ENCODE measurements at regions not wholly inside any gene's neighbourhood (a gene's known extent, or its start where the extent isn't known, plus 50 kb on each side); places are given as distances from the start of the nearest gene placed in this dataset.
"Not testable (repeated sequence)": the region's sequence is repeated elsewhere in the genome, so short reads cannot be mapped to it uniquely, and the experiment has no call there.

DNA sequence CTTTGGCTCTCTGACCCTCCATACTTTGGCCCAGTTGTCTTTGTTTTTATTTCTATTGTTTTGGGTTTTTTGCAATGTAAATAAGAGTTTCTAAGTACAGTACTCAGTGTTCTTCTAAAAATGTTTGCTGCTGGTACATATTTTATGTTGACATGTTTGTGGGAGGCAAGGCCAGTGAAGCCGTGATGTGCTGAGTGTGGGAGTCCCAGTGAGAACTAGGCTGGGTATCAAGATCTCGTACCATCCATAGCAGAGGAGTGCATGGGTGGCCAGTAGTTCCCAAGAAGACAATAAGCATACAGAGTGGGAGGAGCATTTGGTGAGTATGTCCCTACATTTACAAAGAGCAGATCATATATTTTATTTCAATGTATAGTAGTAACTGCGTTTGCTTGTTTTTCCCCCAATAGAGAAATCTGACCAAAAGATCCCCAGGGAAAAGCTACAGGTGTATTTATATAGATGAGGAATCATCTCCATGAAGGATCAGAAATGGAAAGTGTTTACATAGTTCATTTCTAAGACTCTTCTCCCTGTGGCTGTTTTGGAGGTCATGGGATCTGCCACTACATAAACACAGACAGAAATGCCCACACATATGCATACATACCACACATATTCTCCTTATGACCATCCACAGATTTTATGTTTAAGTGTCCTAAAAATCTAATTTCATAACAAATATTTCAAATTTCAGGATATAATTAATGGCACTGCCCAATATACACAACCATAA, 285.9 kb downstream of the ALDH8A1 start:
- Histone ChIP-seq H3K9ac (no peak overlapping the region), H3K9me3 (ENCODE audit: low read depth) (no peaks in the 10 kb centered on the region), H3K27me3 (replicated peaks; ENCODE audit: insufficient read depth) (no peaks in the 10 kb centered on the region), H3K4me2 (ENCODE audit: unreplicated experiment) (no peak overlapping the region), H3K27ac (no peak overlapping the region), H3K9me2 (ENCODE audit: insufficient read depth) (no peaks in the 10 kb centered on the region), H3K4me1 (ENCODE audit: insufficient read depth) (no peaks in the 10 kb centered on the region), H2AFZ (no peak overlapping the region), H4K20me1 (ENCODE audit: insufficient read depth) (no peaks in the 10 kb centered on the region), H3K79me2 (ENCODE audit: insufficient read depth) (no peaks in the 10 kb centered on the region), H3F3A (ENCODE audit: insufficient read depth) (no peaks in the 10 kb centered on the region), H3K4me3 (no peak overlapping the region), H3K36me3 (ENCODE audit: low read depth) (no peaks in the 10 kb centered on the region)
- TF ChIP-seq EZH2 (IDR thresholded peaks at IDR 0.05; ENCODE audit: insufficient read depth, poor library complexity, severe bottlenecking) (no peak), EZH2phosphoT487 (IDR thresholded peaks at IDR 0.05; ENCODE audit: insufficient read depth, low read depth) (no peak)
- 94 to 97% methylated on average over 3 of the region's 3 CpGs for WGBS, 2 experiments (ENCODE audit: low coverage in 1 of 2, low lambda C conversion rate in 2 of 2, missing lambda C conversion rate in 2 of 2)
- DNase-seq, result no peak
- in situ Hi-C loops (cut with MboI), result no loop called here

DNA sequence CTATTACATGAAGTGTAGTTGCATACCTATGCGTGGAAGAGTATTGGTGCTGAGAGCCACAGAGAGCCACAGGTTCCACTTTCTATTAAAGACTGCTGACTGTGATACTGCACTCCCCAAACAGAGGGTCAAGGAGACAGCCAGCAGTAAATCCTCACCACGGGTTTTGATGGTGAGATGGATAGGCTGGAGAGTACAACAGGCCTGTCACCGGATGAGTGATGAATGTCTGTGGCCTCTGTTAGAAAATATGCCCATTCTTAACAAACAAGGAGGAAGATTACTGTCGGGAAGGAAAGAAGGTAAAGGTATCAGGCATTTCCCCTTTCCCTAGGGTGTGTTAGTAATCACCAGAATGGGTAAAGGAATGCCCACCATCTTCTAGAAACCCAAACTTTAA, 286.5 kb downstream of the ALDH8A1 start:
- no peaks in the 10 kb centered on the region for H3K27me3 ChIP-seq (replicated peaks; ENCODE audit: insufficient read depth)
- no peak for DNase-seq
- no peaks in the 10 kb centered on the region for H3K9me3 ChIP-seq (ENCODE audit: low read depth)
- no peak overlapping the region for H3K9ac ChIP-seq
- in situ Hi-C loops (cut with MboI), result no loop called here
- no peaks in the 10 kb centered on the region for H4K20me1 ChIP-seq (ENCODE audit: insufficient read depth)
- no peak overlapping the region for H2AFZ ChIP-seq
- no peaks in the 10 kb centered on the region for H3K79me2 ChIP-seq (ENCODE audit: insufficient read depth)
- peaks cover 3% of the 10 kb centered on the region; the same call in 1 of the 2 replicates for H3K4me1 ChIP-seq (ENCODE audit: insufficient read depth)
- H3K27ac ChIP-seq, result no peak overlapping the region
- H3K4me2 ChIP-seq (ENCODE audit: unreplicated experiment), result no peak overlapping the region
- TF ChIP-seq EZH2 (IDR thresholded peaks at IDR 0.05; ENCODE audit: insufficient read depth, poor library complexity, severe bottlenecking) (no peak), EZH2phosphoT487 (IDR thresholded peaks at IDR 0.05; ENCODE audit: insufficient read depth, low read depth) (no peak)
- no peak overlapping the region for H3K4me3 ChIP-seq
- 77 to 85% methylated on average over 4 of the region's 4 CpGs for WGBS, 2 experiments (ENCODE audit: low coverage in 1 of 2, low lambda C conversion rate in 2 of 2, missing lambda C conversion rate in 2 of 2)
- no peaks in the 10 kb centered on the region for H3K9me2 ChIP-seq (ENCODE audit: insufficient read depth)
- no peaks in the 10 kb centered on the region for H3K36me3 ChIP-seq (ENCODE audit: low read depth)
- no peaks in the 10 kb centered on the region for H3F3A ChIP-seq (ENCODE audit: insufficient read depth)

DNA sequence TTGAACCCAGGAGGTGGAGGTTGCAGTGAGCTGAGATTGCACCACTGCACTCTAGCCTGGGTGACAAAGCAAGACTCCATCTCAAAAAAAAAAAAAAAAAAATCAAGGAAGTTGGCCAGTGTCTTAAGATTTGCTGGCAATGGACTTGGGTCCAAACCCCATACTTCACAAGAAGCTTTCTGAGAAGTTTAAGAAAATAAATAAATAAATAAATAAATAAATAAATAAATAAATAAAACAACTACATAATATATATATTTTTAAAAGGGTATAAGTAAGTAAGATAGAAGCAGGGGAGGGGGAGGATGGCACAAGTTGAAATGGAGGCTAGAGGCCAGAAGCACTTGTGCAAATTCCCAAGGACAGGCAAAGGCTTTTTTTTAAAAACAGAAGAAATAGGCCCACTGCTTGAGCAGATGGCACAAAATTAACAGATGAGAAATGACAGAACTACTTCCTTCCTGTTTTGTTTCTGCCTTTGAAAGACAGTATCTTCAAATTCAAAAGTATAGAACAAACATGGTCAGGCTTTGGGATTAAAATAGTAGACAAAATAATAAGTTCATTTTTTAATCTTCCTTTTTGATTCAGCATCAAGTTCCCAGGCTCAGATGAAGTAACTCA, 287.7 kb downstream of the ALDH8A1 start:
- in situ Hi-C loops (cut with MboI), result no loop called here
- Histone ChIP-seq H2AFZ (no peak overlapping the region), H3K4me2 (ENCODE audit: unreplicated experiment) (no peak overlapping the region), H3K9me3 (ENCODE audit: low read depth) (no peaks in the 10 kb centered on the region), H3K36me3 (ENCODE audit: low read depth) (no peaks in the 10 kb centered on the region), H3K79me2 (ENCODE audit: insufficient read depth) (no peaks in the 10 kb centered on the region), H3K4me1 (ENCODE audit: insufficient read depth) (peaks cover 9% of the 10 kb centered on the region; the same call in 1 of the 2 replicates), H3F3A (ENCODE audit: insufficient read depth) (no peaks in the 10 kb centered on the region), H3K27ac (no peak overlapping the region), H3K9me2 (ENCODE audit: insufficient read depth) (no peaks in the 10 kb centered on the region), H3K27me3 (replicated peaks; ENCODE audit: insufficient read depth) (no peaks in the 10 kb centered on the region), H4K20me1 (ENCODE audit: insufficient read depth) (no peaks in the 10 kb centered on the region), H3K4me3 (no peak overlapping the region), H3K9ac (no peak overlapping the region)
- DNase-seq, result no peak
- TF ChIP-seq EZH2 (IDR thresholded peaks at IDR 0.05; ENCODE audit: insufficient read depth, poor library complexity, severe bottlenecking) (no peak), EZH2phosphoT487 (IDR thresholded peaks at IDR 0.05; ENCODE audit: insufficient read depth, low read depth) (no peak)

DNA sequence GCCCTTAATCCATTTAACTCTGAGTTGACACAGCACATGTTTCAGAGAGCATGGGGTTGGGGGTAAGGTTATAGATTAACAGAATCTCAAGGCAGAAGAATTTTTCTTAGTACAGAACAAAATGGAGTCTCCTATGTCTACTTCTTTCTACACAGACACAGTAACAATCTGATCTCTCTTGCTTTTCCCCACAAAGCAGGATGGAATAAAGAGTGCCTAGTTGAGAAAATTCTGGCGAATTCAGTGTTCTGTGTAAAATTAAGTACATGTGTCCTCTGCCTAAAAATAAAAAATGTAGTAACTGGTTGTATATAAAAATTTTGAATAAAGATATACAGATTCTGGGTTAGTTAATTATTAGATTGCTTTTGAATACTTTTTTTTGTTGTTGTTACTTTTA, 290.0 kb downstream of the ALDH8A1 start:
- H3K4me3 ChIP-seq; H4K20me1 ChIP-seq (ENCODE audit: insufficient read depth); H3K27ac ChIP-seq; H3K4me1 ChIP-seq (ENCODE audit: insufficient read depth); H3K27me3 ChIP-seq (replicated peaks; ENCODE audit: insufficient read depth); H3K4me2 ChIP-seq (ENCODE audit: unreplicated experiment); H3K9me2 ChIP-seq (ENCODE audit: insufficient read depth); H2AFZ ChIP-seq; in situ Hi-C loops (cut with MboI); H3K79me2 ChIP-seq (ENCODE audit: insufficient read depth); H3K9ac ChIP-seq; H3K9me3 ChIP-seq (ENCODE audit: low read depth); H3F3A ChIP-seq (ENCODE audit: insufficient read depth); DNase-seq; H3K36me3 ChIP-seq (ENCODE audit: low read depth): not testable (repeated sequence)
- 71 to 79% methylated on average over 1 of the region's 1 CpG for WGBS, 2 experiments (ENCODE audit: low coverage in 1 of 2, low lambda C conversion rate in 2 of 2, missing lambda C conversion rate in 2 of 2)
